Muscle layer of duodenum (tissue), 2 donors: ENCODE measurements at regions not wholly inside any gene's neighbourhood (a gene's known extent, or its start where the extent isn't known, plus 50 kb on each side); places are given as distances from the start of the nearest gene placed in this dataset.
"Not testable (repeated sequence)": the region's sequence is repeated elsewhere in the genome, so short reads cannot be mapped to it uniquely, and the experiment has no call there.

Experiments
- H3K27ac ChIP-seq: one replicate; pipeline ENCODE4 v1.7.0; 2013; ENCODE audit warnings: mild to moderate bottlenecking, low read length
- H3K27me3 ChIP-seq: one replicate; pipeline ENCODE4 v1.7.0; 2013; ENCODE audit warnings: low read depth, mild to moderate bottlenecking, control low read depth, low read length
- H3K36me3 ChIP-seq, 2 donors: one replicate each; pipeline ENCODE4 v1.7.0; 2013; ENCODE audit warnings: low read length in 2 of 2, control low read depth in 1 of 2, mild to moderate bottlenecking in 1 of 2; ENCODE audit not compliant: insufficient read depth in 2 of 2, control insufficient read depth in 1 of 2
- H3K4me1 ChIP-seq, 2 donors: one replicate each; pipeline ENCODE4 v1.7.0; 2013; ENCODE audit warnings: low read length in 2 of 2, mild to moderate bottlenecking in 2 of 2, control low read depth in 1 of 2, moderate library complexity in 1 of 2; ENCODE audit not compliant: insufficient read depth in 2 of 2, control insufficient read depth in 1 of 2
- H3K4me3 ChIP-seq, 2 donors: one replicate each; pipeline ENCODE4 v1.7.0; 2013; ENCODE audit warnings: low read length in 2 of 2, low read depth in 1 of 2, mild to moderate bottlenecking in 1 of 2
- H3K9me3 ChIP-seq, 2 donors: one replicate each; pipeline ENCODE4 v1.7.0; 2013; ENCODE audit warnings: low read length in 2 of 2, control low read depth in 1 of 2, mild to moderate bottlenecking in 1 of 2; ENCODE audit not compliant: control insufficient read depth in 1 of 2
- donor health status: healthy.

DNA sequence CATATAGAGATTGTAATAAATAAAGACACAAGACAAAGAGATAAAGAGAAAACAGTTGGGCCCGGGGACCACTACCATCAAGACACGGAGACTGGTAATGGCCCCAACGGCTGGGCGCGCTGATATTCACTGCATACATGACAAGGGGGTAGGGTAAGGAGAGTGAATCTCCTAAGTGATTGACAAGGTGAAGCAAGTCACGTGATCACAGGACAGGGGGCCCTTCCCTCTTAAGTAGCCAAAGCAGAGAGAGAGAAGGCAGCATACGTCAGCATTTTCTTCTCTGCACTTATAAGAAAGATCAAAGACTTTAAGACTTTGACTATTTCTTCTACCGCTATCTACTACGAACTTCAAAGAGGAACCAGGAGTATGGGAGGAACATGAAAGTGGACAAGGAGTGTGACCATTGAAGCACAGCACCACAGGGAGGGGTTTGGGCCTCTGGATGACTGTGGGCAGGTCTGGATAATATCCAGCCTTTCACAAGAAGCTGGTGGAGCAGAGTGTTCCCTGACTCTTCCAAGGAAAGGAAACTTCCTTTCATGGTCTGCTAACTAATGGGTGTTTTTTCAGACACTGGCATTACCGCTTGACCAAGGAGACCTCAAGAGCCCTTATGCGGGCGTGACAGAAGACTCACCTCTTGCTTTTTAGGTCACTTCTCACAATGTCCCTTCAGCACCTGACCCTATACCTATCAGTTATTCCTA is 75.6 kb downstream of the MRPL39 start:
- H3K4me3 ChIP-seq, H3K4me1 ChIP-seq, H3K36me3 ChIP-seq, H3K27me3 ChIP-seq, H3K9me3 ChIP-seq, H3K27ac ChIP-seq: not testable (repeated sequence)

DNA sequence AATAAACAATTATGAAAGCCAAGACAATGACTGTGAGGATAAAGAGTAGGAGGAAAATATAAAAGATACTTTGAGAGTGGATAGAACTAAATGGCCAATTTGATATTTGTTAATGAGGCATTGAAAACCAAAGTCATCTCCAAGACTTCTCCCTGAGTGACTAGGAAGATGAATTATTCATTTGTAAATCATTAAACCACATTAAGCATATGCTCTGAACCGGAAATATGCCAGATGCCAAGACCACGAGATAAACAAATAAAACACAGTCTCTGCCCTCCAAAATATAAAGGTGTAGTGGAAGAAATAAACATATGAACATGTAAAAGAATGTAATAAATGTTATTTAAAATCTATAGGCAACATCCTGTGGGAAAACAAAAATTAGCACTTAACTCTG is 78.8 kb downstream of the MRPL39 start:
- Histone ChIP-seq H3K27me3 (no peaks in the 10 kb centered on the region), H3K4me1 (no peaks in the 10 kb centered on the region), H3K4me3 (no peak overlapping the region), H3K36me3 (no peaks in the 10 kb centered on the region), H3K27ac (no peak overlapping the region), H3K9me3 (no peaks in the 10 kb centered on the region)

DNA sequence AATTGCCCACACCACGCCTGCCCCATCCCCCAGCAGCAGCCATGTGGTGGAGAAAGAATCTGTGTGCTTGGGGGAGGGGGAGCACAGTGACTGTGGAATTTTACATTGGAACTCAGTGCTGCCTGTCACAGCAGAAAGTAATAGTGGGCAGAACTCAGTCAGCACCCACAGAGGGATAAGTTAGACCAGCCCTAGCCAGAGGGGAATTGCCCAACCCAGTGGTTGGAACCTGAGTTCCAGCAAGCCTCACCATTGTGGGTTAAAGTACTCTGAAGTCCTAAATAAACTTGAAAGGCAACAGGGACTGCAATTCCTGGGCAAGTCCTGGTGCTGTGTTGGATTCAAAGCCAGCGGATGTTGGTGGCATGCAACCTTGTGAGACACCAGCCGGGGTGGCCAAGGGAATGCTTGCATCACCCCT is 88.8 kb downstream of the MRPL39 start:
- no peak overlapping the region for H3K27ac ChIP-seq
- H3K4me3 ChIP-seq, result no peak overlapping the region
- no peaks in the 10 kb centered on the region for H3K4me1 ChIP-seq
- H3K36me3 ChIP-seq, result no peaks in the 10 kb centered on the region
- no peaks in the 10 kb centered on the region for H3K27me3 ChIP-seq
- no peaks in the 10 kb centered on the region for H3K9me3 ChIP-seq

DNA sequence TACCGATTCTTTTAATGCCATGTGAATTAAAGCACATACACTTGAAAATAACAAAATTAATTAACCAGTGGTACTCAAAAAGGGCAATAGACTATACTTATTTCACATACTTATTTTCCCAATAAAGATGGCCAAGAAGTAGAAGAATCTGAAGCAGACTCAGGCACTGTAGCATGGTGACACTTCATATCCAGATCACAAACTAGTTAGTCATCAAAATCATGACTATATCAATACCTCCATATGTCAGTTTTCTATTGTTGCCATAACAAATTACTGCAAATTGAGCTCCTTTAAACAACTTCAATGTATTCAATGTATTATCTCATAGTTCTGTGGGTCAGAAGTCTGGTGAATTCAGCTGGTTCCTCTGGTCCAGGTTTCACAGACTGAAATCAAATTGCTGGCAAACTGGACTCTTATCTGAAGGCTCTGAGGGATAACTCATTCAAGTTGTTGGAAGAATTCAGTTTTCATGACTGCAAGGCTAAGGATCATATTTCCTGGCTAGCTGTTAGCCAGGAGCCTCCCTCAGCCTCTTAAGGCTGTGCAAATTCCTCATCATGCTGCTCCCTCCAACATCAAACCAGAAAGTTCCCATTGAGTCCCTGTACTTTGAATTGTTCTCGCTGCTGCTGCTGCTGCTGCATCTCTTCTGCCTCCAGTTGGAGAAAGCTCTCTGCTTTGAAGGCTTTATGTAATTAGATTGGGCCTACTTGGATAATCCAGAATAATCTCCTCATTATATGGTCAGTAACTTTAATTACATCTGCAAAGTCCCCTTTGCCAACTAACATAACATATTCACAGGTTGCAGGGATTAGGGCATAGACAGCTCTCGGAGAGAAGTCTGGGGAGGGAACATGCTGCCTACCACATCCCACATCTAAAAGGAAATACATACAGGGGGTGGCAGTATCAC is 91.5 kb downstream of the MRPL39 start:
- no peaks in the 10 kb centered on the region for H3K36me3 ChIP-seq
- no peaks in the 10 kb centered on the region for H3K9me3 ChIP-seq
- H3K4me1 ChIP-seq, result no peaks in the 10 kb centered on the region
- H3K27me3 ChIP-seq, result no peaks in the 10 kb centered on the region
- H3K4me3 ChIP-seq, result no peak overlapping the region
- no peak overlapping the region for H3K27ac ChIP-seq

DNA sequence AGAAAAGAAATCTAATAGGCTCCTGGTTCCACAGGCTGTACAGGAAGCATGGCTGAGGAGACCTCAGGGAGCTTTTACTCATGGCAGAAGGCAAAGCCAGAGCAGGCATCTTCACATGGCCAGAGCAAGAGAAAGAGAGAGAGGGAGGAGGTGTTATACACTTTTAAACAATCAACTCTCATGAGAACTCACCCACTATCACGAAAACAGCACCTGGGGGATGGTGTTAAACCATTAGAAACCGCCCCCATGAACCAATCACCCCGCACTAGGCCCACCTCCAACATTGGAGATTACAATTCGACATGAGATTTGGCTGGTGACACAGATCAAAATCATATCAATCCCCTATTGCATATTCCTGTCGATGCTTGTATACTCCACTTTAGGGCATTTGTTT is 93.5 kb downstream of the MRPL39 start:
- no peaks in the 10 kb centered on the region for H3K4me1 ChIP-seq
- no peaks in the 10 kb centered on the region for H3K9me3 ChIP-seq
- H3K27me3 ChIP-seq, result no peaks in the 10 kb centered on the region
- no peaks in the 10 kb centered on the region for H3K36me3 ChIP-seq
- no peak overlapping the region for H3K27ac ChIP-seq
- no peak overlapping the region for H3K4me3 ChIP-seq

DNA sequence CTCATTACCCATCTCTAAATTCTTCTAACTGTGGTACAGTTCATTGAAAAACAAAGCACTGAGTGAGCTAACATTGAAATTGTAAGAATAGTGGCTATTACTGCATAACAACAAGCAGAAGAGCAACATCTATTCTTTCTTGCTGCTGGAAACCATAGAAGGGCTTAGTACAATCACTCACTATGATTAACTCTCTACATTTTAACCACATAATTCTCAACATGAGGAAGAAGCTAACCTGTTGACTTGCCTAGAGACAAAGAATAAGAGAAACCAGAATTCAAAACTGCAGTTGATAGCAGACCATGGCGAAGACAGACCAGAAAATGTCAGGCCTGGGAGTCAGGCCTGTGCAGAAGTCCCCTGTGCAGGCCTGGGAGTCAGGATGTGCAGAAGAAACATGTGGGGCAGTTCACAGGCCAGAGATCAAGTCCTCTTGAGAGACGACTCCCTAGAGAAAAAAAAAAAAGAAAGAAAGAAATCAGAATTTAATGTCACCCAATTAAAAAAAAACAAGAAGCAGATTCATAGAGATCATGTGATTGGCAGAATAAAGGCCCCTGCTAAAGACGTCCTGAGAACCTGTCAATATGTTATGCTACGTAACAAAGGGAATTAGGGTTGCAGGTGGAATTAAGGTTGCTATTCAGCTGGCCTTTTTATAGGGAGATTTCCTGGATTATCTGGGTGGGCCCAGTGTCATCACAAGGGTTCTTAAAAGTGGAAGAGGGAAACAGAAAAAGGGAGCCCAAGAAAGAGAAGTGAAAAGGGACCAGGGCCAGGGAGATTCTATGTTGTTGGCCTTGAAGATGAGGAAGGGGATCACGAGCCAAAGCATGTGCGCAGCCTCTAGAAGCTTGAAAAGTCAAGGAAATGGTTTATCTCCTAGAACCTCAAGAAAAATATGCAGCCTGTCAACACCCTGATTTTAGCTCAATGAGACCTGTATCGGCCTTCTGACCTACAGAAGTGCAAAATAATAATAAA is 94.9 kb downstream of the MRPL39 start:
- Histone ChIP-seq H3K4me3 (no peak overlapping the region), H3K9me3 (no peaks in the 10 kb centered on the region), H3K27me3 (no peaks in the 10 kb centered on the region), H3K4me1 (no peaks in the 10 kb centered on the region), H3K36me3 (no peaks in the 10 kb centered on the region), H3K27ac (no peak overlapping the region)

DNA sequence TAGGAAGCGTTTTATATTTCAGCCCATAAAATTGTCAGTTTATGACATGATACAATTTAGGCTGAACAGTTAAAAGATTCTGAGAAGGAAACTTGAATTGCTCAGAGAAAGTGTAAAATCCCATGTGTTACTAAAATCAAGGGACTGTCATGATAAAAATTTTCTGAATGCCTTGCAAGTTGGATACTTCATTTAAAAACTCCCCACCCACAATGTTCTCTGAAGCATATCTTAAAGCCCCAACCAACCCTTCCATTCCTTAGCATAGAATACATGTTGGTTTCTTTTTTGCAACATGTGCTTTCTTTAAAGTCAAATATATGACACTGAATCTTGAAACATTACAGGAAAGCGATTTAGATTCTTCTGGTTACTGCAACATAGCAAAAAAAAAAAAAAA is 97.4 kb downstream of the MRPL39 start:
- Histone ChIP-seq H3K9me3 (no peaks in the 10 kb centered on the region), H3K27me3 (no peaks in the 10 kb centered on the region), H3K4me3 (no peak overlapping the region), H3K36me3 (no peaks in the 10 kb centered on the region), H3K4me1 (no peaks in the 10 kb centered on the region), H3K27ac (no peak overlapping the region)

DNA sequence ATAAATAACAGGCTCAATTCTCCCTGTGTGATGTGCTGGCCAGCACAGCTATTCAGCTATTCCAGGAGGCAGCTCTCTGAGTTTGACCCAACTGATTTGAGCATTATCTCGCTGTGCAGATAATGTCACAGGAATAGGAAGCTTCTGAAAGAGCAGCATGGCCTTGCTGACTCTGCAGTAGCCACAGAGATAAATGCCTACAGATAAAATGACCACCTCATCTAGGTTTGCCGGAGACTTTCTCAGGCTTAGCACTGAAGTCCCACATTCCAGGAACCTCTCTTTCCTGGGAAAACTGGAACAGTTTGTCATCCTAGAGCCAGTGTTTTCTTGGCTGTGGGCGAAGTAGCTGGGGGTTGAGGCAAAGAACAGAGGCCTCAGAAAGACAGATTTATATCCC is 98.9 kb downstream of the MRPL39 start:
- H3K27me3 ChIP-seq, result no peaks in the 10 kb centered on the region
- no peaks in the 10 kb centered on the region for H3K36me3 ChIP-seq
- no peak overlapping the region for H3K4me3 ChIP-seq
- no peaks in the 10 kb centered on the region for H3K4me1 ChIP-seq
- no peak overlapping the region for H3K27ac ChIP-seq
- no peaks in the 10 kb centered on the region for H3K9me3 ChIP-seq

DNA sequence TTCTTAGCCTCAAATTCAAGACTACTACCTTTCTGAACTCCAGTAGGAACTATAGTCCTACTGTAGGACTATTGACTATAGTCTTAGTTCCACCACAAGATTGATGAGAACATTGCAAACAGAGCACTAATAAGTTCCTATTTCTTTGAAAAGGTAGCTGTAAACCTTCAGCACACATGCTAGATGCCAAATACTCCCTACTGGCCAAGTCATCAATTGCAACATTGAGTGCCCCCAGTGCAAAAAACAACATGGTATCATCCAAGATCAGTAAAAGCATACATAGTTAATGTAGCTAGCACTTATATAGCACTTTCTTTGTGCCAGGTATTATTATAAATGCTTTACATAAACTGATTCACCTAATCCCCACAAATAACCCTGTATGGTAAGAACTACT is 99.8 kb downstream of the MRPL39 start:
- no peak overlapping the region for H3K4me3 ChIP-seq
- H3K27ac ChIP-seq, result no peak overlapping the region
- no peaks in the 10 kb centered on the region for H3K36me3 ChIP-seq
- no peaks in the 10 kb centered on the region for H3K4me1 ChIP-seq
- H3K27me3 ChIP-seq, result no peaks in the 10 kb centered on the region
- no peaks in the 10 kb centered on the region for H3K9me3 ChIP-seq

DNA sequence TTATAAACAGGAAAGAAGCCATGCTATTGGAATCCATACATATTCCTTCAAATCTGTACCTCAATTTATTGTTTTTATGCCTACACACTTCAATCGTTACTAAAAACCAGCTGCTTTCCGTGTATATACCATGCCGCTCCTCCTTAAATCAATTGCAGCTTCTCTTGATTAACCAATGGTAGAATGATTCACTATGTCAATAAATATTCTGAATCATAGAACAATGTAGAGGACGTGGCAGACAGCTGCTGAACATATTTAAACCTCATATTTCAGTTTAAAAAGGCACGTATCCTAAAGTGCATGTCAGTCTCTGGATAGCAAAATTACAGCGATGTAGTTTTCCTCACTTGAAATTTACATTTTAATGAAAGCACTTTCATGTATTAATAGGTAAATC is 100.4 kb downstream of the MRPL39 start:
- no peak overlapping the region for H3K4me3 ChIP-seq
- H3K27me3 ChIP-seq, result no peaks in the 10 kb centered on the region
- no peaks in the 10 kb centered on the region for H3K36me3 ChIP-seq

DNA sequence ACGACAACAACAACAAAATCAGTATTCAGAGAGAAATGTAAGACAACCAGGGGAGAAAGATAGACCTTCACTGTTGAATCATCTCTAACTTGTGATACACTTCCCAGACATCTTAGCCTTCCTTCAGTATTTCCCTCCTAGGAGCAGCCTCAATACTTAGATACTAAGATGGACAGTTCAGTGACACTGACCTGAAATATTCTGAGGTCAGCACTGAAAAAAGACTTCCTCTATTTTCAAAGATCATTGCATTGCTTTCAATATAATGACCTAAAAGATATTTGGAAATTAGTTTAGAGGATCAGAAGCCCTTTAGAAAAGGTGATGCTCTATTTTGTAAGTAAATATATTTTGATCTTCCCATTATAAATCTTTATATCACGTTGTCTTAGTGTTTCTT is 101.0 kb downstream of the MRPL39 start:
- Histone ChIP-seq H3K27ac (no peak overlapping the region), H3K36me3 (no peaks in the 10 kb centered on the region), H3K4me3 (no peak overlapping the region), H3K9me3 (no peaks in the 10 kb centered on the region), H3K27me3 (no peaks in the 10 kb centered on the region), H3K4me1 (no peaks in the 10 kb centered on the region)

More for the DNA sequence above, 100.4 kb downstream of the MRPL39 start:
- Histone ChIP-seq H3K27ac (no peak overlapping the region), H3K4me1 (no peaks in the 10 kb centered on the region), H3K9me3 (no peaks in the 10 kb centered on the region)
